Adrenal gland (tissue), 5 donors: ENCODE measurements at regions not wholly inside any gene's neighbourhood (a gene's known extent, or its start where the extent isn't known, plus 50 kb on each side); places are given as distances from the start of the nearest gene placed in this dataset.

Experiments used
- CTCF ChIP-seq, 6 experiments: fragments of 450-650 bp in 4 of 6; fragments of 200-600 bp in 2 of 6; sonication (generic) in 1 of 6; IDR thresholded peaks; 1 replicate in 5 of 6; 2 replicates in 1 of 6; pipeline versions ENCODE4 v1.5.1 to v1.8.0; 2016 to 2021; ENCODE audit warnings: antibody characterized with exemption in 6 of 6, mild to moderate bottlenecking in 2 of 6, moderate library complexity in 1 of 6
- POLR2A ChIP-seq, 2 donors: fragments of 450-650 bp; IDR thresholded peaks; one replicate each; pipeline ENCODE4 v1.6.1; 2017; ENCODE audit warnings: antibody characterized with exemption in 2 of 2, mild to moderate bottlenecking in 2 of 2, moderate library complexity in 1 of 2
- donor health status: DM: no; HTN: no; CAD: no.

GRCh38 chr14:38828183-38828827 lies 274.7 kb downstream of the SEC23A start:
- TF ChIP-seq CTCF (IDR thresholded peaks at IDR 0.05) (no peak), POLR2A (IDR thresholded peaks at IDR 0.05) (no peak)
